HG03108 (cell line): ENCODE measurements at regions not wholly inside any gene's neighbourhood (a gene's known extent, or its start where the extent isn't known, plus 50 kb on each side); places are given as distances from the start of the nearest gene placed in this dataset.
"Not testable (repeated sequence)": the region's sequence is repeated elsewhere in the genome, so short reads cannot be mapped to it uniquely, and the experiment has no call there.

ENCODE experiments used
- ATAC-seq: cut with Tn5 transposase; IDR thresholded peaks from one replicate; pipeline ENCODE4 v1.9.1; 2021; ENCODE audit warnings: moderate library complexity; ENCODE audit not compliant: unreplicated experiment

GRCh38 chr7:120041798-120042197 lies 231.2 kb upstream of the KCND2 start:
- no peak for ATAC-seq

- no peak for ATAC-seq
Observed at GRCh38 chr7:120043250-120043649, 229.7 kb upstream of the KCND2 start.

GRCh38 chr7:120052884-120053382 lies 220.0 kb upstream of the KCND2 start:
- no peak for ATAC-seq

GRCh38 chr7:120053390-120053961 lies 219.5 kb upstream of the KCND2 start:
- no peak for ATAC-seq

GRCh38 chr7:120054376-120055100 lies 218.4 kb upstream of the KCND2 start:
- no peak for ATAC-seq

- ATAC-seq = no peak
Observed at GRCh38 chr7:120055300-120055699, 217.7 kb upstream of the KCND2 start.

GRCh38 chr7:120056227-120056626 lies 216.7 kb upstream of the KCND2 start:
- no peak for ATAC-seq

- ATAC-seq = no peak
Observed at GRCh38 chr7:120059641-120060040, 213.3 kb upstream of the KCND2 start.

- ATAC-seq = no peak
Observed at GRCh38 chr7:120060281-120060680, 212.7 kb upstream of the KCND2 start.

GRCh38 chr7:120060875-120061274 lies 212.1 kb upstream of the KCND2 start:
- no peak for ATAC-seq

GRCh38 chr7:120064565-120064964 lies 208.4 kb upstream of the KCND2 start:
- peak; percentile 71 for ATAC-seq

- ATAC-seq = not testable (repeated sequence)
Observed at GRCh38 chr7:120066898-120067297, 206.1 kb upstream of the KCND2 start.

- ATAC-seq = no peak
Observed at GRCh38 chr7:120070201-120070600, 202.8 kb upstream of the KCND2 start.

GRCh38 chr7:120077777-120078176 lies 195.2 kb upstream of the KCND2 start:
- ATAC-seq = no peak

GRCh38 chr7:120079022-120079421 lies 194.0 kb upstream of the KCND2 start:
- ATAC-seq = no peak

GRCh38 chr7:120079704-120080103 lies 193.3 kb upstream of the KCND2 start:
- ATAC-seq = no peak

GRCh38 chr7:120086468-120086867 lies 186.5 kb upstream of the KCND2 start:
- ATAC-seq = not testable (repeated sequence)

- ATAC-seq = no peak
Observed at GRCh38 chr7:120089968-120090367, 183.0 kb upstream of the KCND2 start.

GRCh38 chr7:120091807-120092206 lies 181.2 kb upstream of the KCND2 start:
- no peak for ATAC-seq

- ATAC-seq = no peak
Observed at GRCh38 chr7:120097020-120097419, 176.0 kb upstream of the KCND2 start.

GRCh38 chr7:120097774-120098173 lies 175.2 kb upstream of the KCND2 start:
- ATAC-seq = no peak

GRCh38 chr7:120108376-120108775 lies 164.6 kb upstream of the KCND2 start:
- ATAC-seq = no peak

GRCh38 chr7:120110169-120110568 lies 162.8 kb upstream of the KCND2 start:
- no peak for ATAC-seq
